Muscle of leg (tissue), 3 donors: ENCODE measurements at regions not wholly inside any gene's neighbourhood (a gene's known extent, or its start where the extent isn't known, plus 50 kb on each side); places are given as distances from the start of the nearest gene placed in this dataset.

Experiments
- DNase-seq: peaks from one replicate; pipeline ENCODE4 v3.0.0; 2013
- H3K27ac ChIP-seq: one replicate; pipeline ENCODE4 v1.5.1; 2013; ENCODE audit warnings: mild to moderate bottlenecking, low read length, control low read depth
- H3K27me3 ChIP-seq: one replicate; pipeline ENCODE4 v1.6.1; 2013; ENCODE audit warnings: low read length; ENCODE audit not compliant: control insufficient read depth, insufficient read depth
- H3K36me3 ChIP-seq: one replicate; pipeline ENCODE4 v1.6.1; 2013; ENCODE audit warnings: low read length; ENCODE audit not compliant: control insufficient read depth, insufficient read depth
- H3K4me1 ChIP-seq: one replicate; pipeline ENCODE4 v1.6.1; 2013; ENCODE audit warnings: low read length; ENCODE audit not compliant: control insufficient read depth, insufficient read depth
- H3K4me3 ChIP-seq: one replicate; pipeline ENCODE4 v1.5.1; 2013; ENCODE audit warnings: low read length, control low read depth
- H3K9me3 ChIP-seq: replicated peaks from 2 replicates; pipeline ENCODE4 v1.6.1; 2013; ENCODE audit warnings: low read depth, low read length; ENCODE audit not compliant: control insufficient read depth
- WGBS: methylation state at CpG from one replicate; pipeline ENCODE4 v1.1.5; 2013; ENCODE audit warnings: missing lambda C conversion rate; ENCODE audit not compliant: insufficient coverage; 5-methylcytosine and 5-hydroxymethylcytosine counted together

DNA sequence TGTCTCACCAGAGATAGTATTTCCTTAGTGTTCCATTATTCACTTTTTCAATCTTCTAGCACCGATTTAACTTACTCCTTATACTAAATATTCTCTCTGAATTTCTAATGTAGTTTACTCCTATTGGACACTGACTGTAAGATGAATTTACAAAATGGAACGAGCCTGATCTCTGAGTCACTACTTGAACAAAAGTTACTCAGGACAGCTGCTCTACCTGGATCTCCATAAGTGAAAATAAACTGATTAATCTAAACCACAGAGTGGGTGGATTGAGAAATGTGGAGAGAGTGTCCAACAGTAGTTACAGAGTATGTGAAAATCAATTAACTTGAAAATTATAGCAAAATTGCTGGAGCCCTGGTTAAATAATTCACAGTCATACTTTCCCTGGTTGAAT is 141.7 kb upstream of the CHORDC1 start:
- H3K4me1 ChIP-seq = no peaks in the 10 kb centered on the region
- no peak overlapping the region for H3K4me3 ChIP-seq
- DNase-seq = no peak
- no peaks in the 10 kb centered on the region for H3K9me3 ChIP-seq
- H3K36me3 ChIP-seq = no peaks in the 10 kb centered on the region
- no peaks in the 10 kb centered on the region for H3K27me3 ChIP-seq
- H3K27ac ChIP-seq = no peak overlapping the region
- no CpG with 5 or more reads among the region's 2 CpGs for WGBS

DNA sequence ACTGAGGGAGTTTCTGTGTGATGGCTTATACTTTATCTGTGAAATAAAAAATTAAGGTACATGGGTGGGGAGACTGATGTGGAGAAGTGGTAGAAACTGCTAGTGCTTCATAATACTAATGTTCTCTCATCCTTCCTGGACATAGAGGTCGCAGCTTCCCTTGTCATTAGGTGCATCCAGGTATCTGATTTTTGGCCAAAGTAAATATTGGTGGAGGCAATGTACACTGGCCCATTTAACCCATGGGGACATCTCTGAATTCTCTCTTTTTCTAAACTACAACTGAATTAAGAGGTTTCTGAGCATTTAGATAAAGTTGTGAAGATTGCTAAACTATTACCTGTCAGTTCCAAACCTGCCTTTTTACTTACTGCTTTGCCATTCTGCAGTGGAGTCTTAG is 140.9 kb upstream of the CHORDC1 start:
- H3K4me3 ChIP-seq = no peak overlapping the region
- H3K4me1 ChIP-seq = no peaks in the 10 kb centered on the region
- no peak overlapping the region for H3K27ac ChIP-seq
- no peaks in the 10 kb centered on the region for H3K36me3 ChIP-seq
- no CpG with 5 or more reads among the region's 1 CpG for WGBS
- H3K27me3 ChIP-seq = no peaks in the 10 kb centered on the region
- no peak for DNase-seq
- no peaks in the 10 kb centered on the region for H3K9me3 ChIP-seq

DNA sequence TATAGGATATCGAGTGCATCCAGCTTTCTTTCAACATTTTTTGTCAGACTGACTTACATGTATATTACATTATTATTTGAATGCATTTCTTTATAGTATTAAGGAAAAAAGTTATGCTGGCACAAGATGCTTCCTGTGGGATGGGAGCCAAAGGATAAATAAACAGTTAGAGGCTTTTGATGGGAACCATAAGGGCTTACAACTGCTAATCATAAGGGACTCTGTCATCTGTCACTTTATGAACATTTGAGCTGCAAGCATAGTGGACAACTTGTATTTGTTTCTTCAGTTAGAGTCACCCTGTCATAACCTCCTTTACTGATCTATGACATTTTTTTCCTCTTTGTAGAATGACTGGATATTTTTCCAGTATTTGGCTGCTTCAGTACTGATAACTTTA is 132.4 kb upstream of the CHORDC1 start:
- Histone ChIP-seq H3K27me3 (no peaks in the 10 kb centered on the region), H3K4me3 (no peak overlapping the region), H3K4me1 (no peaks in the 10 kb centered on the region), H3K9me3 (no peaks in the 10 kb centered on the region), H3K27ac (no peak overlapping the region), H3K36me3 (no peaks in the 10 kb centered on the region)
- no CpG with 5 or more reads among the region's 1 CpG for WGBS
- peak; percentile 8 for DNase-seq

DNA sequence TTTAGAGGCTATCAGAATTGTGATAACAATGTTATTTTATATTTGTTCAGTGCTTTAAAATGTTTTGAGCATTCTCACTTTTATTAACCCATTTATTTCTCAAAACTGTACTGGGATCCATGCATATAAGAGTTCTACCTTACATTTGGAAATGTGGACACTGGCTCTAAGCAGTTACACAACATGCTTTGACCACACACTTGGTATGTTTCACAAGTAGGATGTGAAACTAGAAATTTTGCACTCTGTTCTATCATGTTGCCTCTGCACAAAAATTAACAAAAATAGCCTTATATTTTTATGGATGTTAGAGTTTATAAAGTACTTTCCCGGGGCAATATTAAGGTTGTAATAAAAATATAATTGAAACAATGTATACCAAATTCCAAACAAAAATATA is 126.9 kb upstream of the CHORDC1 start:
- H3K36me3 ChIP-seq = no peaks in the 10 kb centered on the region
- no CpG with 5 or more reads among the region's 1 CpG for WGBS
- H3K4me3 ChIP-seq = no peak overlapping the region
- no peaks in the 10 kb centered on the region for H3K27me3 ChIP-seq
- no peak overlapping the region for H3K27ac ChIP-seq
- no peak for DNase-seq
- H3K9me3 ChIP-seq = no peaks in the 10 kb centered on the region
- H3K4me1 ChIP-seq = no peaks in the 10 kb centered on the region

DNA sequence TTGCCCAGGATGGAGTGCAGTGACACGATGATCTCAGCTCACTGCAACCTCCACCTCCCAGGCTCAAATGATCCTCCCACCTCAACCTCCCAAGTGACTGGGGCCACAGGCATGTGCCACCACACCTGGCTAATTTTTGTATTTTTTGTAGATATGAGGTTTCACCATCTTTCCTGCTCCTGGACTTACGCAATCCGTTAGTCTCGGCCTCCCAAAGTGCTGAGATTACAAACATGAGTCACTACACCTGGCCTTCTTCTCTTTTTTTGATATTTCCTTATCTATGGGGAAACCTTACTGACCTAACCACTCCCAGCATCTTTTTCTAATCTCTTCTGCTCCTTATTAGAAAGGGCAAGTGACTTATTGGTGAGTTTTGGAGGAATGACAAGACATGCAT is 121.7 kb upstream of the CHORDC1 start:
- H3K9me3 ChIP-seq = no peaks in the 10 kb centered on the region
- WGBS = 94% methylated on average over 3 of the region's 4 CpGs
- no peaks in the 10 kb centered on the region for H3K4me1 ChIP-seq

DNA sequence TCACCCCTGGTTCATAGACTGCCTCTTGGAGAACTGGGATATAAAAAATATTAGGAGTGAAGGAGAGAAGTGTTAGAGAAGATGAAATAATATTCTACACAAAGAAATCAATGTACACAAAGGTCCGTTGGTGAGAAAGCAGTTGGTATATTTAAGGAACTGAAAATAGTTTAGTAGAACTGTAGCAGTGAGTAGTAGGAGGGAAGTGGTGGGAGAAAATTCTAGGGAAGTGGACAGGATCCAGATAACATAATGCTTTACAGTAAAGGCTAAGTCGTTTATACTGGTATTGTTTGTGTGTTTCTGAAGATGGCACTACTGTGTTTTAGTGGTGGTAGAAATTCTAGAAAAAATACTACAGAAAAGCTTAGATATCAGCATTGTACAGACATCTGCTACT is 120.8 kb upstream of the CHORDC1 start:
- Histone ChIP-seq H3K27me3 (no peaks in the 10 kb centered on the region), H3K4me1 (no peaks in the 10 kb centered on the region), H3K27ac (no peak overlapping the region), H3K9me3 (no peaks in the 10 kb centered on the region), H3K4me3 (no peak overlapping the region), H3K36me3 (no peaks in the 10 kb centered on the region)
- no CpG with 5 or more reads among the region's 2 CpGs for WGBS
- peak; percentile 2 for DNase-seq

More for the DNA sequence above, 121.7 kb upstream of the CHORDC1 start:
- Histone ChIP-seq H3K4me3 (no peak overlapping the region), H3K36me3 (no peaks in the 10 kb centered on the region), H3K27ac (no peak overlapping the region), H3K27me3 (no peaks in the 10 kb centered on the region)
- DNase-seq = no peak

DNA sequence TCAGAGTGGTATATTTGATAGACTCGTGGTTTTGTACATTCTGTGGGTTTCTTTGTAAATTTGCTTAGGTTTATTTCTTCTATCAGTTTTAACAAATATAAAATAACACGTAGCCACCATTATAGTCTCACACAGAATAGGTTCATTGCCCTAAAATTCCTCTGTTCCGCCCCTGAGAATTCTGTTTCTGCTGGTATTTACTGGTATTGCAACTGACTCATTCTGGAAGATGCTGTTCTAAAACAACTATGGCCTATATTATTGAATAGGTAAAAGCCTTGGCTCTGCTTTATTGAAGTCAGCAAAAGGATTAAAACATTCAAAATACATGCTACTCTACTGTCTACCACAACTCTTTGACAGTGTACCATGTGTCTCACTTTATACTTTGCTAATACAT is 119.1 kb upstream of the CHORDC1 start:
- H3K9me3 ChIP-seq = no peaks in the 10 kb centered on the region
- no peak overlapping the region for H3K4me3 ChIP-seq
- no peak for DNase-seq
- no CpG with 5 or more reads among the region's 3 CpGs for WGBS
- H3K4me1 ChIP-seq = no peaks in the 10 kb centered on the region
- H3K27me3 ChIP-seq = no peaks in the 10 kb centered on the region
- no peaks in the 10 kb centered on the region for H3K36me3 ChIP-seq
- no peak overlapping the region for H3K27ac ChIP-seq

DNA sequence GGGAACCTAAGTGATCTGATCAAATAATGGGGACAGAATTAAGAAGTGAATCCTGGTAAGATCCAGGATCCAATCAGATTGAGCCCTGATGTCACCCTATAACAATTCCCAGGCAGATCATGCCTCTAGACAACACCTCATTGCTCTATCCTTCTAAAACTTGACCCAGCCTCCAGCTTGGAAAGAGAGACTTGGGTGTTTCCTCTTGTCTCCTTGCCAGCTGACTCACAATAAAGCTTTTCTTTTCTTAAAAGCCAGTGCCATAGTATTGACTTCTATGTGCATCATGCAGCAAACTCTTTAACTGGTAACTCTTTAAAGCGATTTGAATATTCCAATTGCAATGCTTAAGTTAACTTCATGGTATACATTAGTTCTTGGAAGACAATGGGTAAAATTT is 109.6 kb upstream of the CHORDC1 start:
- no peaks in the 10 kb centered on the region for H3K9me3 ChIP-seq
- no peaks in the 10 kb centered on the region for H3K27me3 ChIP-seq
- DNase-seq = no peak
- no peaks in the 10 kb centered on the region for H3K36me3 ChIP-seq
- no peak overlapping the region for H3K27ac ChIP-seq
- no peak overlapping the region for H3K4me3 ChIP-seq
- H3K4me1 ChIP-seq = no peaks in the 10 kb centered on the region
- no CpG with 5 or more reads among the region's 1 CpG for WGBS

DNA sequence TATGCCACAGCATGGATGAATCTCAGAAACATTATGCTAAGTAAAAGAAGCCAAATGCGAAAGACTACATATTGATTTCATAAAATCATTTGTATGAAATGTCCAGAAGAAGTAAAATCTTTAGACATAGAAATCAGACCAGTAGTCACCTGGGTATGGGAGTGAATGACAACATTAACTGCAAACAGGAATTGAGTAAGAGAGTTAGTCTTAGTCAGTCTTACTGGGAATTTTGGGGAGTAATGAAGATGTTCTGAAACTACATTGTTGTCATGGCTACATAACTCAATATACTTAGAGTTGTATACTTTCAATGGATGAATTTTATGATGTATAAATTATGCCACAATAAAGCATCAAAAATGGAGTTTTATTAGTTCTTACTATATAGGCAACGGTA is 107.8 kb upstream of the CHORDC1 start:
- no peaks in the 10 kb centered on the region for H3K4me1 ChIP-seq
- WGBS = no CpG with 5 or more reads among the region's 2 CpGs
- no peaks in the 10 kb centered on the region for H3K27me3 ChIP-seq

DNA sequence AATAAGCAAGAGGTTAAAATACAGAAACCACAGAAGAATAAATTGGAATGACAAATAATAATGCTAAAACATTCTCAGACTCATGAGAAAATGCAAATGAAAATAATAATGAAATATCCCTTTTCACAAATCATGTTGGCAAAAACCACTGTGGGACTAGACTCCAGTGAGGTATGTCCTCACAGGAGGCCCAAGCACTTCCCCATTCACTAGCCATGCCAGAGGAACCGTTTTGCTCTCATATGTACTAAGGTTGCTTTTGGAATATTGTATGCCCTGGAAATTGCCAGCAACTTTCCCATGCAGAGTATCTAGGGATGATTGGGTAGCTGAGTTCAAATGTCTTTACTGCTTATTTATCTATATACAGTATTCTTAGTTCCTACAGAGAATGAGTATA is 106.2 kb upstream of the CHORDC1 start:
- Histone ChIP-seq H3K27me3 (no peaks in the 10 kb centered on the region), H3K36me3 (no peaks in the 10 kb centered on the region), H3K4me3 (no peak overlapping the region), H3K9me3 (no peaks in the 10 kb centered on the region), H3K4me1 (no peaks in the 10 kb centered on the region), H3K27ac (no peak overlapping the region)
- no CpG with 5 or more reads among the region's 1 CpG for whole genome bisulfite sequencing
- no peak for DNase-seq

More for the DNA sequence above, 107.8 kb upstream of the CHORDC1 start:
- Histone ChIP-seq H3K4me3 (no peak overlapping the region), H3K36me3 (no peaks in the 10 kb centered on the region), H3K9me3 (no peaks in the 10 kb centered on the region), H3K27ac (no peak overlapping the region)
- DNase-seq = no peak

DNA sequence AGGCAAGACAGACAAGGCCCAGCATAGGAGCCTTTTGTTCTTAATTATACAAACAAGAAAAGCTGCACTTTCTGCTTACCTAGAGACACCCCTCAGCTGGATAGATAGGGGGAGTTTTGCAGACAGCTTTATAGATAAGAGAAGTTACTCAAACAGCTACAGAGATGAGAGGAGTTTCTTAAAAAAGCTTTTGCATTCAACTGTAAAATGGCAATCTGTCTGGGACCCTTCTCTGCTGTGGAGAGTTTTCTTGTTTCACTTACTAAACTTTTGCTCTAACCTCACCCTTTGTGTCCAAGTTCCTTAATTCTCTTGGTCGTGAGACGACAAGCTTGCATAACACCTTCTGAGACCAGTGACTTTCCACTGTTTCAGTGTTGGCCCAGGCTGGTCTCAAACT is 103.8 kb upstream of the CHORDC1 start:
- Histone ChIP-seq H3K27ac (no peak overlapping the region), H3K9me3 (no peaks in the 10 kb centered on the region), H3K4me3 (no peak overlapping the region), H3K4me1 (no peaks in the 10 kb centered on the region), H3K27me3 (no peaks in the 10 kb centered on the region), H3K36me3 (no peaks in the 10 kb centered on the region)
- no peak for DNase-seq
- WGBS = 50% methylated on average over 2 of the region's 2 CpGs
